AG04450 (cell line): ENCODE measurements at regions not wholly inside any gene's neighbourhood (a gene's known extent, or its start where the extent isn't known, plus 50 kb on each side); places are given as distances from the start of the nearest gene placed in this dataset.
"Not testable (repeated sequence)": the region's sequence is repeated elsewhere in the genome, so short reads cannot be mapped to it uniquely, and the experiment has no call there.

Experiments
- CTCF ChIA-PET: fragments of 300-600, 350-600 bp; formaldehyde crosslinking; extraction: SDS; loops from one replicate; lab custom pipeline; 2022; ENCODE audit warnings: antibody characterized with exemption, inconsistent platforms; lab: Charles Lee
- POLR2A ChIA-PET: fragments of 350-600 bp; formaldehyde crosslinking; extraction: SDS; loops from one replicate; lab custom pipeline; 2021; ENCODE audit warnings: antibody characterized with exemption, inconsistent platforms; lab: Yijun Ruan, JAX
- DNase-seq: peaks from one replicate; pipeline ENCODE4 v3.0.0-alpha.2; 2011; ENCODE audit warnings: low read depth, low spot score
- H3K27ac ChIP-seq: one replicate; pipeline ENCODE4 v1.5.1; 2012; ENCODE audit warnings: low read depth, low read length, control low read depth
- H3K27me3 ChIP-seq: one replicate; pipeline ENCODE4 v1.6.0; 2012; ENCODE audit warnings: low read length; ENCODE audit not compliant: control insufficient read depth, insufficient read depth
- H3K4me3 ChIP-seq: 2 replicates; pipeline ENCODE4 v1.5.1; 2011; ENCODE audit warnings: mild to moderate bottlenecking, low read depth, low read length, control low read depth
- H3K9me3 ChIP-seq: 2 replicates; pipeline ENCODE4 v1.5.1; 2012; ENCODE audit warnings: low read length; ENCODE audit not compliant: control insufficient read depth, insufficient read depth
- TF ChIP-seq, protein P1 (sequence below): IDR thresholded peaks from 2 replicates; pipeline ENCODE4 v1.5.1; 2011; ENCODE audit warnings: low read depth, low read length, control low read depth, inconsistent platforms

DNA sequence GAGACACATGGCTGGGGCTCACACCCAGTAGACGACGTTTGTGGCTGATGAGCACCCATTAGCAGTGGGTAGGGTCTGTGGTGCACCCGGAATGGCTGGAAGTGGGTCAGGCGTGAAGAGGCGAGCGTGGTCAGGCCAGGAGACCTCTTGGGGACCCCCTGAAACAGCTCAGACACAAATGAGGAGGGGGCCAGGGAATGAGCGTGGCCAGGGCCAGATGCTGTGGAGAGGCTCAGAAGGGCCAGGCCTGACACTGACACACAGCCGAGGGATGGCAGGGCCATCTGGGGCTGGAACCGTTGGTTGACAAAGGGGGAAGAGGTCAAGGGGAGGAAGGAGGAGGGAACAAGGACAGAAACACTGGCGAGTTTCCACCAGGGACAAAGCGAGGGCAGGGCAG, 162.8 kb downstream of the SHANK2 start:
- POLR2A ChIA-PET = no interaction called here
- no peak for DNase-seq
- H3K27ac ChIP-seq = no peak overlapping the region
- CTCF ChIA-PET = interaction anchor here (0.7 kb wide), 1 partner anchor 129 kb away, joined by 4 read pairs; no protein-coding TSS in a partner anchor
- peaks cover 50% of the 10 kb centered on the region for H3K9me3 ChIP-seq
- H3K4me3 ChIP-seq = no peak overlapping the region
- H3K27me3 ChIP-seq = no peaks in the 10 kb centered on the region
- TF ChIP-seq, protein P1, sequence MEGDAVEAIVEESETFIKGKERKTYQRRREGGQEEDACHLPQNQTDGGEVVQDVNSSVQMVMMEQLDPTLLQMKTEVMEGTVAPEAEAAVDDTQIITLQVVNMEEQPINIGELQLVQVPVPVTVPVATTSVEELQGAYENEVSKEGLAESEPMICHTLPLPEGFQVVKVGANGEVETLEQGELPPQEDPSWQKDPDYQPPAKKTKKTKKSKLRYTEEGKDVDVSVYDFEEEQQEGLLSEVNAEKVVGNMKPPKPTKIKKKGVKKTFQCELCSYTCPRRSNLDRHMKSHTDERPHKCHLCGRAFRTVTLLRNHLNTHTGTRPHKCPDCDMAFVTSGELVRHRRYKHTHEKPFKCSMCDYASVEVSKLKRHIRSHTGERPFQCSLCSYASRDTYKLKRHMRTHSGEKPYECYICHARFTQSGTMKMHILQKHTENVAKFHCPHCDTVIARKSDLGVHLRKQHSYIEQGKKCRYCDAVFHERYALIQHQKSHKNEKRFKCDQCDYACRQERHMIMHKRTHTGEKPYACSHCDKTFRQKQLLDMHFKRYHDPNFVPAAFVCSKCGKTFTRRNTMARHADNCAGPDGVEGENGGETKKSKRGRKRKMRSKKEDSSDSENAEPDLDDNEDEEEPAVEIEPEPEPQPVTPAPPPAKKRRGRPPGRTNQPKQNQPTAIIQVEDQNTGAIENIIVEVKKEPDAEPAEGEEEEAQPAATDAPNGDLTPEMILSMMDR = no peak

DNA sequence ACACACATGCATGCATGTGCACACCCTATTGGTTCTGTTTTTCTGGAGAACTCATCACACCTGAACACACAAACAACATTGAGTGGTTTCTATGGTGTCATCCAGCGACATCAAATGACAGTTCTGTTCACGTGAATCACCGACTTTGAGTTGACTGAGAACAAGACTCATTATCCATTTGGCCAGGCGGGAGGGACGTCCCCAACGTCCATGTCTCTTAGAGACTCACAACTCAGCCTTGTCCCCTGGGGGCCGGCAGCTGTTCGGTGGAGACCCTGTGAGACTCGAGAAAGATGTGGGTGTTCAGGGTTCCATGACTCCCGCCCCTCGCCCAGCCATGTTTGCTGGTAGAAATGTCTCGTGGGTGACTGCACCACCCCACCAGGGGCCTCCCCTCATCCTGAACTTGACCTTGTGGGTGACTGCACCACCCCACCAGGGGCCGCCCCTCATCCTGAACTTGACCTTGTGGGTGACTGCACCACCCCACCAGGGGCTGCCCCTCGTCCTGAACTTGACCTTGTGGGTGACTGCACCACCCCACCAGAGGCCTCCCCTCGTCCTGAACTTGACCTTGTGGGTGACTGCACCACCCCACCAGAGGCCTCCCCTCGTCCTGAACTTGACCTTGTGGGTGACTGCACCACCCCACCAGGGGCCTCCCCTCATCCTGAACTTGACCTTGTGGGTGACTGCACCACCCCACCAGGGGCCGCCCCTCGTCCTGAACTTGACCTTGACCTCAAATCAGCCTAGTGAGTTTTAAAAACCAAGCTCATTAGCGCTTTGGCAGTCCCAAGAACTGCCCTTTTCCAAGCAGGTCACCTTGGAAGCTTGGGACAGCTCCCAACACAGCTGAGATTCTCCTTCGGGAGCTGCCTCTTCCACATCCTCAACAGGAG, 163.8 kb downstream of the SHANK2 start:
- DNase-seq, POLR2A ChIA-PET, H3K27me3 ChIP-seq, H3K27ac ChIP-seq, H3K4me3 ChIP-seq: not testable (repeated sequence)
- CTCF ChIA-PET = interaction anchor here (0.7 kb wide), 1 partner anchor 130 kb away, joined by 4 read pairs; no protein-coding TSS in a partner anchor
- H3K9me3 ChIP-seq = peaks cover 45% of the 10 kb centered on the region

DNA sequence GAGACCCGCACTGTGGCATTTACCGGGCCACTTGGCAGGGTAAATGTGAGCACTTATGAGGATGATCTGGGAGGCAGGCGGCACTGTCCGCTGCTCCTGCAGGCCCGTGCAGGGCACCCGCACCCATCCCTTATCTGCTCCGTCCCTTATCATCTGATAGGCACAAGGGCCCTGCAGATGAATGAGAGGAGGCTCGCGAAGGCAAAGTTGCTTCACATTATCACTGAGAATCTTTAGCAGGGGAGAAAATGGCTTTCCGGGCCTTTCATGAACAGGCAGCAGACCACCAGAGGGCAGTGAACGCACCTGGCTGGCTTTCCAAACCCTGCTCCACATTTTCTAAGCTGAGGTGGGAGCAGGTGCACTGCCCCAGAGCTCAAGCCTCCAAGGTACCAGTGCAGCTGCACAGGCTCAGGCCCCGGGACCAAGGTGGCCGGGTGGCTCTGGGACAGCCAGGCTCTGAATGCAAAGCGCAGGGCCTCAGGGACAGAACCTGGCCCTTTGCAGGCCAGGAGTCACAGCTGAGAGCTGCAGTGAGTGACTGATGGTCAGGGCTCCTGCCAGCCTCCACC, 165.6 kb downstream of the SHANK2 start:
- TF ChIP-seq, protein P1 = peak; percentile 59
- H3K9me3 ChIP-seq = peaks cover 46% of the 10 kb centered on the region
- no peak overlapping the region for H3K27ac ChIP-seq
- ChIA-PET CTCF (interaction anchor here (0.7 to 1.3 kb wide), 4 partner anchors 252 to 287 kb away, joined by 3 to 10 read pairs (median 4); no protein-coding TSS in a partner anchor), POLR2A (no interaction called here)
- no peak for DNase-seq
- no peak overlapping the region for H3K4me3 ChIP-seq
- no peaks in the 10 kb centered on the region for H3K27me3 ChIP-seq

DNA sequence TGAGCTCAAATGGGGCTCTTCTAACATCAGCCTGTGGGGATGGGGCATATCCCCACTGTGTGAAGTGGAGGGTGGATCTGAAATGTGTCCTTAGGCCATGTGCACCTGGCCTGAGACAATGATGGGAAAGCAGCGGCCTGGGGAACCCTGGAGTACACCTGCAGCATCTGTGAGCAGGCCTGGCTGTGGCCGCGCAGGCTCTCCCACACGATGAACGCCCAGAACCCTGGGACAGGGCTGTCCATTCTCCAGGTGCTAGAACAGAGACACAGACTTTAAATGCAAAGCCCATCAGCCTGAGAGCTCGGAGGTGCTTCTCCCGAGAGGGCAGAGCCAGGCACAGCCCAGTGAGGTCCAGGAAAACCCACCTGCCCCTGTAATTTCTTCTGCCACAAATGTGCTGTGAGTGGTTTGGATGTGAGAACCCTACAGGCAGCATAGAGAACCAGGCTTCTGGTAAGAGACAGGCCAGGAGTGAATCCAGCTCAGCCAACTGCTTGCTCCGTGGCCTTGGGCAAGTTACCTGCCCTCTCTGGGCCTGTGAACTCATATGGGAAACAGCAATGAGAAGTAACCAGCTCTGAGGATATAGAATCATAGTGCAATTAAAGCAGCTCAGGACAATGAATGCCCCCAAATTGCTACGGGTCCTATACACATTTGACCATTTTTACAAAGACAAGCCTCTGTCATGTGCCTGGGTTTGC, 167.9 kb downstream of the SHANK2 start:
- no peaks in the 10 kb centered on the region for H3K27me3 ChIP-seq
- no peak overlapping the region for H3K27ac ChIP-seq
- no peak overlapping the region for H3K4me3 ChIP-seq
- peaks cover 48% of the 10 kb centered on the region for H3K9me3 ChIP-seq
- no peak for DNase-seq
- POLR2A ChIA-PET = no interaction called here
- TF ChIP-seq, protein P1 = no peak
- CTCF ChIA-PET = no interaction called here

DNA sequence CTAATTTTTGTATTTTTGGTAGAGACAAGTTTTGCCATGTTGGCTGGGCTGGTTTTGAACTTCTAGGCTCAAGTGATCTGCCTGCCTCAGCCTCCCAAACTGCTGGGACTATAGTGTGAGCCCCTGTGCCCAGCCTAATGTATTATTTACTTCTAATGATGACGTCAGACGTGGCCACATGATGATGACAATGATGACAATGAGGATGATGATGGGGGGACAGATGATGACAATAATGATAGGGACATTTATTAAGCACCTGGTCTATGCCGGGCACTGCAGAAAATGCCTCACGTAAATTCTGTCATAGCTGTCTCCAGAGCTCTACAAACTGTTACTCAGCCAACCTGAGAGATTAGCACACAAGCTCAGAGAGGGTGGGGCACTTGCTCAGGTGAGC, 169.3 kb downstream of the SHANK2 start:
- H3K9me3 ChIP-seq = peaks cover 43% of the 10 kb centered on the region
- H3K27ac ChIP-seq = no peak overlapping the region
- DNase-seq = no peak
- H3K4me3 ChIP-seq = no peak overlapping the region
- ChIA-PET POLR2A (no interaction called here), CTCF (no interaction called here)
- TF ChIP-seq, protein P1 = no peak
- no peaks in the 10 kb centered on the region for H3K27me3 ChIP-seq
